ENCODE measurements at regions not wholly inside any gene's neighbourhood (a gene's known extent, or its start where the extent isn't known, plus 50 kb on each side); places are given as distances from the start of the nearest gene placed in this dataset.
"Not testable (repeated sequence)": the region's sequence is repeated elsewhere in the genome, so short reads cannot be mapped to it uniquely, and the experiment has no call there.

- no peak for ATAC-seq
Measured at GRCh38 chr4:33737726-33738125, 2506.6 kb downstream of the ARAP2 start.

- ATAC-seq: no peak
Measured at GRCh38 chr4:33739884-33740632, 2504.3 kb downstream of the ARAP2 start.

GRCh38 chr4:33740871-33741270, 2503.4 kb downstream of the ARAP2 start:
- ATAC-seq: not testable (repeated sequence)

- no peak for ATAC-seq
Measured at GRCh38 chr4:33746979-33747378, 2497.3 kb downstream of the ARAP2 start.

- no peak for ATAC-seq
Measured at GRCh38 chr4:33751050-33751449, 2493.3 kb downstream of the ARAP2 start.

- no peak for ATAC-seq
Measured at GRCh38 chr4:33772582-33772981, 2471.7 kb downstream of the ARAP2 start.

GRCh38 chr4:33780952-33781791, 2463.1 kb downstream of the ARAP2 start:
- no peak for ATAC-seq

GRCh38 chr4:33785843-33786242, 2458.5 kb downstream of the ARAP2 start:
- ATAC-seq: no peak

- no peak for ATAC-seq
Measured at GRCh38 chr4:33802578-33802977, 2441.7 kb downstream of the ARAP2 start.

- ATAC-seq: no peak
Measured at GRCh38 chr4:33825685-33826084, 2418.6 kb downstream of the ARAP2 start.

- not testable (repeated sequence) for ATAC-seq
Measured at GRCh38 chr4:33829356-33829755, 2415.0 kb downstream of the ARAP2 start.

GRCh38 chr4:33831442-33832066, 2412.8 kb downstream of the ARAP2 start:
- ATAC-seq: no peak

GRCh38 chr4:33835764-33836163, 2408.6 kb downstream of the ARAP2 start:
- ATAC-seq: not testable (repeated sequence)

GRCh38 chr4:33837043-33837838, 2407.1 kb downstream of the ARAP2 start:
- no peak for ATAC-seq

GRCh38 chr4:33841120-33841519, 2403.2 kb downstream of the ARAP2 start:
- ATAC-seq: no peak

GRCh38 chr4:33850371-33850902, 2393.9 kb downstream of the ARAP2 start:
- no peak for ATAC-seq

GRCh38 chr4:33853670-33854069, 2390.6 kb downstream of the ARAP2 start:
- not testable (repeated sequence) for ATAC-seq

- no peak for ATAC-seq
Measured at GRCh38 chr4:33864290-33864859, 2379.9 kb downstream of the ARAP2 start.

GRCh38 chr4:33873791-33874190, 2370.5 kb downstream of the ARAP2 start:
- no peak for ATAC-seq

GRCh38 chr4:33878710-33879109, 2365.6 kb downstream of the ARAP2 start:
- ATAC-seq: no peak

GRCh38 chr4:33881176-33881575, 2363.1 kb downstream of the ARAP2 start:
- no peak for ATAC-seq

All from esophagus mucosa (tissue), 1 donor.